Lower leg skin (tissue), 3 donors: ENCODE measurements at regions not wholly inside any gene's neighbourhood (a gene's known extent, or its start where the extent isn't known, plus 50 kb on each side); places are given as distances from the start of the nearest gene placed in this dataset.

ENCODE experiments used
- POLR2A ChIP-seq, 2 donors: fragments of 450-650 bp; IDR thresholded peaks; one replicate each; pipeline ENCODE4 v1.6.1; 2016 to 2017; ENCODE audit warnings: antibody characterized with exemption in 2 of 2, mild to moderate bottlenecking in 1 of 2, moderate library complexity in 1 of 2
- TF ChIP-seq, protein P1 (sequence below), 3 donors: fragments of 450-650 bp; IDR thresholded peaks; one replicate each; pipeline ENCODE4 v1.5.1; 2016; ENCODE audit warnings: antibody characterized with exemption in 3 of 3, mild to moderate bottlenecking in 3 of 3, moderate library complexity in 2 of 3

DNA sequence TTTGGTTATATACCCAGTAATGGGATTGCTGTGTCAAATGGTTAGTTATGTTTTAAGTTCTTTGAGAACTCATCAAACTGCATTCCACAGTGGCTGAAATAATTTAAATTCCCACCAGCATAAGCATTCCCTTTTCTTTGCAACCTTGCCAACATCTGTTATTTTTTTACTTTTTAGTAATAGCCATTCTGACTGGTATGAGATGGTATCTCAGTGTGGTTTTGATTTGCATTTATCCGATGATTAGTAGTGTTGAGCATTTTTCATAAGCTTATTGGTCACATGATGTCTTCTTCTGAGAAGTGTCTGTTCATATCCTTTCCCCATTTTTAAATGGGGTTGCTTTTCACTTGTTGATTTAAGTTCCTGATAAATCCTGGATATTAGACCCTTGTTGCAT is 435.7 kb upstream of the RIOK2 start:
- TF ChIP-seq, protein P1, sequence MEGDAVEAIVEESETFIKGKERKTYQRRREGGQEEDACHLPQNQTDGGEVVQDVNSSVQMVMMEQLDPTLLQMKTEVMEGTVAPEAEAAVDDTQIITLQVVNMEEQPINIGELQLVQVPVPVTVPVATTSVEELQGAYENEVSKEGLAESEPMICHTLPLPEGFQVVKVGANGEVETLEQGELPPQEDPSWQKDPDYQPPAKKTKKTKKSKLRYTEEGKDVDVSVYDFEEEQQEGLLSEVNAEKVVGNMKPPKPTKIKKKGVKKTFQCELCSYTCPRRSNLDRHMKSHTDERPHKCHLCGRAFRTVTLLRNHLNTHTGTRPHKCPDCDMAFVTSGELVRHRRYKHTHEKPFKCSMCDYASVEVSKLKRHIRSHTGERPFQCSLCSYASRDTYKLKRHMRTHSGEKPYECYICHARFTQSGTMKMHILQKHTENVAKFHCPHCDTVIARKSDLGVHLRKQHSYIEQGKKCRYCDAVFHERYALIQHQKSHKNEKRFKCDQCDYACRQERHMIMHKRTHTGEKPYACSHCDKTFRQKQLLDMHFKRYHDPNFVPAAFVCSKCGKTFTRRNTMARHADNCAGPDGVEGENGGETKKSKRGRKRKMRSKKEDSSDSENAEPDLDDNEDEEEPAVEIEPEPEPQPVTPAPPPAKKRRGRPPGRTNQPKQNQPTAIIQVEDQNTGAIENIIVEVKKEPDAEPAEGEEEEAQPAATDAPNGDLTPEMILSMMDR (IDR thresholded peaks at IDR 0.05) = no peak
- no peak for TF ChIP-seq POLR2A (IDR thresholded peaks at IDR 0.05)
